ENCODE measurements at regions not wholly inside any gene's neighbourhood (a gene's known extent, or its start where the extent isn't known, plus 50 kb on each side); places are given as distances from the start of the nearest gene placed in this dataset.

- TF ChIP-seq POLR2AphosphoS5 (IDR thresholded peaks at IDR 0.05): no peak
- no peak for TF ChIP-seq CTCF (IDR thresholded peaks at IDR 0.05)
Measured at GRCh38 chr6:134740027-134740373, 209.9 kb downstream of the ALDH8A1 start.
